ENCODE measurements at regions not wholly inside any gene's neighbourhood (a gene's known extent, or its start where the extent isn't known, plus 50 kb on each side); places are given as distances from the start of the nearest gene placed in this dataset.

DNA sequence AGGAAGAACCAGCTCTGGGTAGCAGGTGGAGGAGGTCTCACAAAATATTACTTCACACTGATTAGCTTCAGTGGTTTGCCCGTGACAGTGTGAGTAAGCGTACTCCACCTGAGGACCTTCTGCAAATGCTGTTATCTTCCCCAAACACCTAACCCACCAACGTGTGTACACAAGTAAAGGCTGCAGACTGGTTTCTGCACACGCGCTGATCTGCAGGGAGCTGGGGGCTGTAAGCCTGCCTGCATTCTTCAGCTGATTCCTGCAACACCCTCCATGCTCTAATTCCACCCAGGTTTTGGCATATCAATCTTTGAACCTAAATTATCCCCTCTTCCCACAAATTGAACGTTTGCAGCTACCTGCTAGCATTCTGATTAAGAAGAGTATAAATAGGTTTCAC lies 820.2 kb downstream of the TRIML1 start:
- TF ChIP-seq GATA2 (IDR thresholded peaks at IDR 0.05; ENCODE audit: low read depth, low read length) = no peak
- TF ChIP-seq GATA3 (IDR thresholded peaks at IDR 0.05; ENCODE audit: low read depth, low read length) = no peak

All from SH-SY5Y (cell line).